Testis (tissue), 2 donors: ENCODE measurements at regions not wholly inside any gene's neighbourhood (a gene's known extent, or its start where the extent isn't known, plus 50 kb on each side); places are given as distances from the start of the nearest gene placed in this dataset.

ENCODE experiments used
- CTCF ChIP-seq, 3 experiments: fragments of 450-650 bp in 2 of 3; fragments of 200-600 bp in 1 of 3; sonication (generic) in 1 of 3; IDR thresholded peaks; one replicate each; pipeline ENCODE4 v1.5.1; 2016 to 2019; ENCODE audit warnings: antibody characterized with exemption in 3 of 3, mild to moderate bottlenecking in 2 of 3, moderate library complexity in 1 of 3
- POLR2A ChIP-seq: fragments of 450-650 bp; IDR thresholded peaks from one replicate; pipeline ENCODE4 v1.6.1; 2017; ENCODE audit warnings: antibody characterized with exemption, mild to moderate bottlenecking, moderate library complexity

GRCh38 chr17:70520447-70520846 lies 351.1 kb downstream of the KCNJ2 start:
- no peak for TF ChIP-seq POLR2A
- TF ChIP-seq CTCF (IDR thresholded peaks at IDR 0.05), result no peak
